ENCODE measurements at regions not wholly inside any gene's neighbourhood (a gene's known extent, or its start where the extent isn't known, plus 50 kb on each side); places are given as distances from the start of the nearest gene placed in this dataset.

GRCh38 chr2:179355881-179356280 lies 91.2 kb upstream of the SESTD1 start:
- no peak for TF ChIP-seq CTCF (IDR thresholded peaks at IDR 0.05)
- TF ChIP-seq POLR2A (IDR thresholded peaks at IDR 0.05), result no peak

All from esophagus squamous epithelium (tissue), 4 donors.